GM12864 (cell line): ENCODE measurements at regions not wholly inside any gene's neighbourhood (a gene's known extent, or its start where the extent isn't known, plus 50 kb on each side); places are given as distances from the start of the nearest gene placed in this dataset.

ENCODE experiments used
- DNase-seq: peaks from one replicate; pipeline ENCODE4 v3.0.0-alpha.2; 2011; ENCODE audit warnings: low read depth
- H3K4me3 ChIP-seq: 2 replicates; pipeline ENCODE4 v1.5.1; 2011; ENCODE audit warnings: mild to moderate bottlenecking, low read depth, low read length, control low read depth
- CTCF ChIP-seq: IDR thresholded peaks from 2 replicates; pipeline ENCODE4 v1.5.1; 2011; ENCODE audit warnings: low read depth, mild to moderate bottlenecking, moderate library complexity, low read length, control low read depth, inconsistent platforms; ENCODE audit errors: missing control alignments

GRCh38 chr22:46051646-46052045 is 74.7 kb upstream of the WNT7B start:
- no peak for TF ChIP-seq CTCF
- no peak overlapping the region for H3K4me3 ChIP-seq
- no peak for DNase-seq

- DNase-seq: no peak
- no peak for TF ChIP-seq CTCF
- no peak overlapping the region for H3K4me3 ChIP-seq
Measured at GRCh38 chr22:46052331-46052771, 75.4 kb upstream of the WNT7B start.

- no peak overlapping the region for H3K4me3 ChIP-seq
Measured at GRCh38 chr22:46052801-46053562, 76.0 kb upstream of the WNT7B start.

GRCh38 chr22:46053563-46054090 is 76.7 kb upstream of the WNT7B start:
- no peak for DNase-seq
- no peak for TF ChIP-seq CTCF
- no peak overlapping the region for H3K4me3 ChIP-seq

More at GRCh38 chr22:46052801-46053562, 76.0 kb upstream of the WNT7B start:
- no peak for DNase-seq
- TF ChIP-seq CTCF: no peak

- no peak for DNase-seq
- no peak for TF ChIP-seq CTCF
- no peak overlapping the region for H3K4me3 ChIP-seq
Measured at GRCh38 chr22:46054091-46055073, 77.4 kb upstream of the WNT7B start.

GRCh38 chr22:46055181-46055875 is 78.4 kb upstream of the WNT7B start:
- DNase-seq: no peak
- no peak overlapping the region for H3K4me3 ChIP-seq
- TF ChIP-seq CTCF: no peak
